Activated gamma-delta T cell treated with Interleukin-2 at 50 U/mL for 16 hours (primary cell): ENCODE measurements at regions not wholly inside any gene's neighbourhood (a gene's known extent, or its start where the extent isn't known, plus 50 kb on each side); places are given as distances from the start of the nearest gene placed in this dataset.
A peak's percentile ranks its signal among the peaks of the same experiment; 100 is the strongest.
"Not testable (repeated sequence)": the region's sequence is repeated elsewhere in the genome, so short reads cannot be mapped to it uniquely, and the experiment has no call there.

Source experiments
- DNase-seq: peaks from one replicate; pipeline ENCODE4 v3.0.0-alpha.2; 2020

GRCh38 chr10:100664316-100665149, 80.8 kb upstream of the PAX2 start:
- no peak for DNase-seq

DNA sequence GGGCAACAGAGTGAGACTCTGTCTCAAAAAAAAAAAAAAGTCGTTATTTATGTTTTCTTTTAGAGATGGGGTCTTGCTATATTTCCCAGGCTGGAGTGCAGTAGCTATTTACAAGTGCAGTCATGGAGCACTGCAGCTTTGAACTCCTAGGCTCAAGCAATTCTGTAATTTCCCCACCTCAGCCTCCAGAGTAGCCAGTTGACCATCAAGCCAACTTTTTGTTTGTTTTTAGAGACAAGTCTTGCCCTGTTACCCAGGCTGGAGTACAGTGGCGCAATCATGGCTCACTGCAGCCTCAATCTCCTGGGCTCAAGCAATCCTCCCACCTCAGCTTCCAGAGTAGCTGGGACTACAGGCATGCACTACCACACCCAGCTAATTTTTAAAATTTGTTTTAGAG, 78.7 kb upstream of the PAX2 start:
- DNase-seq = not testable (repeated sequence)

DNA sequence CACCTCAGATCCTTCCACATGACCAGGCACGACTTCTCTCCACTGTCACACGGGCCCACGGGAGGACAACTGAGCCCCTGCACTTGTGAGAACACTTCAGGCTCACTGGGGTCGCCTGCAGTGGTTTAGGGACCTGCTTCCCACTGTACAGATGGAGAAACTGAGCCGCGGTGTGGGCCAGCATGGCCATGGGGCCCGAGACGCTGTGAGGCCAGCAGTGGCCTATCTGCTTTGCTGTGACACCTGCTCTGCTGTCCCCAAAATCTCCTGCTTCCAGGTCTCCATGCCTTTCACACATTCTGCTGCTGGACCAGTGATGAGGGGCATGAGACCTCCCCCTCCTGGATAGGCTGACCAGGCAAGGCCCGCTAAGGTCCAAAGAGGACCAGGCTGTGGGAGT, 75.8 kb upstream of the PAX2 start:
- no peak for DNase-seq

DNA sequence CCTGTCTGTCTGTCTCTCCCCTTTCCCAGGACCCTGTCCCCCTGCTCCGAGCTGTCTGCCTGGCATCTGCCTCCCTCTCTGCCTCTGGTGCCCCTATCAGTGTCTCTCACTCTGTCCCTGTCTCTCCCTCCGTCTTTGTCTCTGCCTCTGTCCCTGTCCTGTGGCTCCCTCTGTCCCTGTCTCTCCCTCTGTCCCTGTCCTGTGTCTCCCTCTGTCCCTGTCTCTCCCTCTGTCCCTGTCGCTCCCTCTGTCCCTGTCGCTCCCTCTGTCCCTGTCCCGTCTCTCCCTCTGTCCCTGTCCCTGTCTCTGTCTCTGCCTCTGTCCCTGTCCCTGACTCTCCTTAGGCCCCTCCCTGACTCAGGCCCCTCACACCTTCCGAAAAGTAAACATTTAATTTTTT, 75.0 kb upstream of the PAX2 start:
- no peak for DNase-seq

DNA sequence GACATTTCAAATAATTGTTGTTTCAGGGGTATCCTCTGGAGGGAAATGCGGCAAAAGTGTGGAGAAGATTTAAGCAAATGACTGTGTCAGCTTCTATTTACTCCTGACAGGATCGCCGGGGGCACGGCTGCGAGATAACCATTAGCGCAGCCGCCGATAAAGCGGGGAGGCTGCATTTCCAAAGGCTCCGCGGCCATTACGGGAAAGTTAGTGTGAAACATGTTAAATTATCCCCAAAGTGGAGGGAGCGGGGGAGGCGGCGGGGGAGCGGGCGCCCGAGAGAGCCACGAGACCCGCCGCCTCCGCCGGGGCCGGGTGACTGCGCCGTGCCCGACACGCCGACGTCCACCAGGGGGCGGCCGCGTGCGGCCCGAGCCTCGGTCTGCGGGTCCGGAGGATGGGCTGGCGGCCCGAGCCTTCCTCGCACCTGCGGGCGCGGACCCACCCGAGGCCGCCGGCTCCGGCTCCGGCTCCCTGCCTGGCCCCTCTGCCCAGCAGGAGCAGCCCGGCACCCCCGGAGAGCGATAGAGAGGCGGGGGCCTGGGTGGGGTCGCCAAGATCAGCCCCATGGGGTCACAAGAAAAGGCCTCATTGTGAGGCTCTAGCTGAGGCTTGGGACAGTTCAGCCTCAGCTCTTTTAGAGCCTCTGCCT, 74.4 kb upstream of the PAX2 start:
- peak; percentile 45 for DNase-seq

- no peak for DNase-seq
Observed at GRCh38 chr10:100672199-100672598, 73.2 kb upstream of the PAX2 start.

DNA sequence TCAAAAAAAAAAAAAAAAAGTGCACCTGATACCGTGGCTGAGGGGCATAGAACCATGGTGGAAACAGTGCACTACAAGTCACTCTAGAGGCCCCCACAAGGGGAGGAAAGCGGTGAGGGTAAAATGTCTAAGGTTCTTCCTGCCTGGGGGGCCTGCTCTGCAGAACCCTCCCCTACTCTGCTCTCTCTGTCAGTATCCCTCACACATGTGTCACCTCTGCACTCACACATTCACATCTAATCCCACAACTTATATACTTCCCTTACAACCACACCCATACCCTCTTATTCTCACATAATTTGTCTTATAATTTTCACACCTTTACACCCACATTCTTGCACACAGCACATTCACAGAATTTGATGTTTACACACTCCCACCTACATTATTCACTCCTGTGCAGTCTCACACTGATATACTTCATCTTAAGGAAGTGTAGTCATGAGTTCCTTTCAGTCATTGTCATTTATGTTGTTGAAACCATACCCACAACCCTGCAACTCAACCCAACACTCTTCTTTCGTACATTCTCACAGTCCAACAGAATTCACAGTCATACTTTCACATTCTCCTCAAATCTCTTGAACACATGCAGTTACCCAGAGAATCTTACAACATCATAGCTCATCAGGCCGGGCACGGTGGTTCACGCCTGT, 68.0 kb upstream of the PAX2 start:
- DNase-seq = no peak

DNA sequence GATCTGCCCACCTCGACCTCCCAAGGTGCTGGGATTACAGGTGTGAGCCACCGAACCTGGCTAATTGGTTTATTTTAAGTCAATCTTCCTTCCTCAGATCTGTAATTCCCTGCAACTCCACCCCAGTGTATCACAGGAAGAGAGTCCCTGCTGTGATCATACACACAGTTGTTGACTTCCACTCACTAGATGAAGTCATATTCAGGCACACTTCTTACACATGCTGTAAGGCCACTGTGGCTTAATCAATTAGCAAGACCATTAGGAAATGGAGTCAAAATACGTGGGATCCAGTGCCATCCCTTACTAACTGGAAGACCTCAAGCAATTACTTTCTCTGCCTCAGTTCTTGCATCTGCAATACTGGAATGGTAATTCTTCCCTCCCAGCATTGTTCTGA, 66.1 kb upstream of the PAX2 start:
- DNase-seq = no peak

DNA sequence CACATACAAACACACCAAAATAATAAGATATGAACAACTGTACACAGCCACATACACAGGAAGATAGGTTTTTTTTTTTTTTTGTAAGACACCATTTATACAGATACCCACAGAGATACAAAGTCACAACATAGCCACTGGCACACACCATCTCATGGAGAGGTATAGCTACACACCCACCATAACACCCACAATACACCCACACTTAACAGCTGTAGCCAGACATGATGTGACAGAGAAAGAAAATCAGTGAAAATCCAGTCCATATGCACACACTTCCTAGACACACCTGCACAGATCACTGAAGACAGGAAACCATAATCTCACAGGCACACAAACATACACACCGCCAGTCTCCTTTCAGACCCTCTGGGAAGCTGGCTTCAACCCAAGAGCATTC, 62.4 kb upstream of the PAX2 start:
- no peak for DNase-seq

DNA sequence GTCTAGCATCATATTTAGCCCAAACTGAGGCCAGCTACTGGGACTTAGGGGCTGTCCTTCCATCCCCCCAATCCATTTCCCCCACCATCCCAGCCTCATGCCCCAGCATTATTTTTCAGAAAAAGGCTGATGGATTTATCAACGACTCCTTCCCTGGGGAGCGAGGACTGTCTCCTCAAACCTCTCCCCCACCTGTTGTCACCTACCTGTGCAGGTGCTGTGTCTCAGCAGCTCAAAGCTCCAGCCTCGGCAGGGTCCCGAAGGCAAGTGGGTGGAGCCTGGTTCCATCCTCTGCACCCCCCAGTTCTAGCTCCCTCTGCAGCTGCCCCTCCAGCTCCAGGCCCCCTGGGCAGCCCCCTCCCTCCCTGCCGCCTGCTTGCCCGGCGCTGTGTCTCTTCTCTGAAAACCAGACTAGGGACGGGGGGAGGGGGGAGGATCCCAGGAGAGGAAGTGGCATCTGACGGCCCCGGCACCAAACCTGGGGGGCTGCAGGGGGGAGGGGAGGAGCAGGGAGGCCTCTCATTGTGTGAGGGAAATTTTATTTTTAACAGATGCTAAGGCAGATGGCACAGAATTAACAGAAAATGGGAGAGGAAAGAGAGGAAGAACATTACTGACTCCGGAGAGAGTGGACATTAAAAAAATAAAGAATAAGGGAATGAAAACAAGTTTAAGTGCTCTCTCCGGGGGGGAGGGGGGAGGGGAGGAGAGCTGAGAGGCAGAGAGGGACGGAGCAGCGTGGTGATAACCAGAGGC, 61.7 kb upstream of the PAX2 start:
- no peak for DNase-seq

GRCh38 chr10:100684688-100685235, 60.6 kb upstream of the PAX2 start:
- no peak for DNase-seq

DNA sequence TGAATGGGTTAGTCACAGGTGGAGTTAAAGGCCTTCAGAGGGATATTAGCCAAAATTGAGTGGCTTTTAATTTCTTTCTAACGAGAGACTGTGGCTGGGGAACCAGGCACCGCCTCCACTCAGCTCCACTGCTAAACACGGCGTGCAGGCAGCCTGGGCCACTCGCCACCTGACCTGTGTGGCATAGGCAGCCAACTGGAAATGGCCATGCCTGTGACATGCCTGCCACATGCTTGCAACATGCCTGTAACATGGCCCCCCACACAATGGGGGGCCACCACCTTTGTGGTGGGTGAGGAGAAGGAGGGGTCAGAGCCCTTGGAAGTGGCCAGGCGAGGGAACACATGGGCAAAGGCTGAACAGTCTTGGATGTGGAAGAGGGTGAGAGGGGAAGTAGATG, 60.1 kb upstream of the PAX2 start:
- DNase-seq = no peak

DNA sequence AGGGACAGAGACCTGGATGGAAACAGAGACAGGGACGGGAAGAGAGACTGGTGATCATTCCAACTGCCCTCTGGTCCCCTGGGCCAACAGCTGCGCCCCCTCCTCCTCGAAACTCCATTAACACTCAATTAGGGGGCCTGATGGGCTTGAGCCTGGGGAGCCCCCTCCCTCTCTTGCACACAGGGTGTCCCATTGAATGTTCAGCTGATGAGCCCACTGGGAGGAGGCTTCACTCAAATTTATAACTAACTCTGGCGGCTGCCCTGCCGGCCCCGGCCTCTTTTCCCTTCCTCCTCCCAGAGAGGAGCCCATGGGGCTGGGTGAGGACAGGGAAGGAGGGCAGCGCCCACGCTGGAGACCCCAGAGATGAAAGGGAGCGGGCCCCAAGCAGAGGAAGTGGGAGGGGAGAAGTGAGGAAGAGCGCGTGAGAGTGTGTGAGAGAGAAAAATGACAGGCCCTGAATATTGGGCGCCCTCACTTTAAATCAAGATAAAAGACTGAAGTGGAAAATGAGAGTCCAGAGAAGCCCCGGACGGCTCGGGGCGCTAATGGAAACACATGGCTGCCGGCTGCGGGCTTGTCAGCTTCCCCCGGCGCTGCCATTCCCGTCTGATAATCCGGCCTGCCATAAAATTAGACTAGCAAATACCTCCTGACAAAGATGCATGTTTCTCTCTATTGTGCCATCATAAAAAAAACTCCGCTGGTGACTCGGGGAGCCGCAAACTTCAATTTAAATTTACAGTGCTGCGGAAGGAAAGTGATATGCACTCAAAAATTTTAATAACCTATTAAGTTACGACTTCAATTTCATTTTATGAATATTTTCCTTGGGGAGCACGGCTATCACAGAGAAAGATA, 58.0 kb upstream of the PAX2 start:
- no peak for DNase-seq

GRCh38 chr10:100688201-100688600, 57.2 kb upstream of the PAX2 start:
- no peak for DNase-seq

DNA sequence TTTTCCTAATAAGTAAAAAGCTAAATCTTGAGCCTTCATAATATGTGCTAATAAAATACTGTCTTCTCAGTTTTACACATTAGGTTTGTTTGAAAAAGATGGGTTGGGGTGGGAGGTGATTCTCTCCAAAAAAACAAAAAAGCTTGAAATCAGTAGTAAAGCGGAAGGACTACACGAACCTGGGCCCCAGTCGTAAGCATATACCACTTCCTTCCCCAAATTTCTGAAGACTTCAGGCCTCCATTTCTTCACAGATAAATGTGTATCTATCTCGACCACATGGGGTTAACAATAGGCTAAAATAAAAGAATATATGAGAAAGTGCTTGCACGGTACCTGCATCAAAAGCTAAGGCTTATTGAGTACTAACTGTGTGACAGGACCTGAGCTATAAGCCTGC, 51.6 kb upstream of the PAX2 start:
- DNase-seq = no peak
